Activated CD8-positive, alpha-beta T cell treated with anti-CD3 and anti-CD28 coated beads, Interleukin-2, amount 10 ng/mL, durations not matched to agents 7 days and 5 days (primary cell): ENCODE measurements at regions not wholly inside any gene's neighbourhood (a gene's known extent, or its start where the extent isn't known, plus 50 kb on each side); places are given as distances from the start of the nearest gene placed in this dataset.
"Not testable (repeated sequence)": the region's sequence is repeated elsewhere in the genome, so short reads cannot be mapped to it uniquely, and the experiment has no call there.

Experiments
- ATAC-seq: fragments of 150-1000 bp; cut with Tn5 transposase; one replicate; pipeline ENCODE4 v1.10.0; 2021; ENCODE audit warnings: moderate library complexity
- CTCF ChIA-PET: fragments of 350-600 bp; sonication (Branson Sonifier 250); formaldehyde crosslinking; loops from one replicate; lab custom pipeline; 2021; ENCODE audit warnings: antibody characterized with exemption; lab: Charles Lee
- POLR2A ChIA-PET: fragments of 350-600 bp; sonication (Branson Sonifier 250); formaldehyde crosslinking; loops from one replicate; lab custom pipeline; 2021; ENCODE audit warnings: antibody characterized with exemption; lab: Charles Lee
- DNase-seq: peaks from one replicate; pipeline ENCODE4 v3.0.0-alpha.2; 2020
- H3K27ac Mint-ChIP-seq: one replicate; pipeline ENCODE4 v1.8.0; 2021; ENCODE audit warnings: mild to moderate bottlenecking, mixed read lengths
- H3K27me3 Mint-ChIP-seq: one replicate; pipeline ENCODE4 v1.8.0; 2021; ENCODE audit warnings: low read depth, mixed read lengths
- H3K36me3 Mint-ChIP-seq: one replicate; pipeline ENCODE4 v1.8.0; 2021; ENCODE audit warnings: low read depth, mixed read lengths
- H3K4me1 Mint-ChIP-seq: one replicate; pipeline ENCODE4 v1.8.0; 2021; ENCODE audit warnings: low read depth, mixed read lengths
- H3K4me3 Mint-ChIP-seq: one replicate; pipeline ENCODE4 v1.8.0; 2021; ENCODE audit warnings: mild to moderate bottlenecking, mixed read lengths
- H3K9me3 Mint-ChIP-seq: one replicate; pipeline ENCODE4 v1.8.0; 2022; ENCODE audit warnings: mixed read lengths; ENCODE audit not compliant: insufficient read depth

DNA sequence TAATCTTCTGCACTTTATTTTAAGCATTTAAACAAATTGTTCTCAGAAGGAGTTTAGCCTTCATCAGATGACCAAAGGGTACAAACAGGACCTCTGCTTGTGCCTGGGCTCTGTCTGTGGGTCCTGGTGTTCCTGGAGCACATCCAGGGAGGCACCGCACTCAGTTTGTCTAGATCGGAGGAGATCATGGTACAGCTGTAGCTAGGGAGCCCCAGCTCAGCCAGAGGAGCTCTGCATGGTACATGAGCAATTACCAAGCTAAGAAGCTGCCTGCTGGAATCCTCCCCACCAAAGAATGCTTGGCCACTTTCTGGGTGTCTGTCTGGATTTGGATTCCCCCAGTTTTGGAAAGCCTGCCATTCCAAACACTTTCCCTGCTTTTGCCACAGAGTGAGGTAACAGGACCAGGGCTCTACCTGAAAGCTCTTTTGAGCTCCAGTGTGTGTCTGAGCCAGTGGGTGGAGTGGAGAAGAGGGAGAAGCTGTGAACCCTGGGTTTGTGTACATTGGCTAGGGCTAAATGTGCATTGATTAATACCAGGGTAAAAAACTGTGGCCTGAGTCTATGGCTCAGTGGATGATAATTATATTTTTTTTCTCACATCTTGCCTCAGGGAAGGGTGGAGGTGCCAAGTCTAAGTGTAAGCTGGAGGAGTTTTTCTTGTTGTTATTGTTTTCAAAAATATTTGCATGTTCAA lies 163.7 kb upstream of the IGF1 start:
- Mint-ChIP-seq H3K27me3 (no peaks in the 10 kb centered on the region), H3K4me3 (no peak overlapping the region), H3K36me3 (no peaks in the 10 kb centered on the region), H3K27ac (no peak overlapping the region), H3K4me1 (no peaks in the 10 kb centered on the region), H3K9me3 (no peaks in the 10 kb centered on the region)
- DNase-seq (no peak), ATAC-seq (no peak)
- ChIA-PET POLR2A (no interaction called here), CTCF (no interaction called here)

DNA sequence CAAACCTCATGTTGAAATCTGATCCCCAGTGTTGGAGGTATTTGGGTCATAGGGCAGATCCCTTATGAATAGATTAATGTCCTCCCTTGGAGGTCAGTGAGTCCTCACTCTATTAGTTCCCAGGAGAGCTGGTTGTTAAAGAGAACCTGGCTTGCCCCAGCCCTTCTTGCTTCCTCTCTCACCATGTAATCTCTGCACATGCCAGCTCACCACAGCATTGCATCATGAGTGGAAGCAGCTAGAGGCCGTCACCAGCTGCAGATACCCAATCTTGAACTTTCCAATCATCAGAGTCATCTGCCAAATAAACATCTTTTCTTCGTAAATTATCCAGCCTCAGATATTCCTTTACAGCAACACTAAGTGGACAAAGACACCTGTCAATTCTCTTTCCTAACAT lies 161.8 kb upstream of the IGF1 start:
- ChIA-PET POLR2A (no interaction called here), CTCF (interaction anchor here (0.6 to 0.8 kb wide), 2 partner anchors 27 to 700 kb away, joined by 3 read pairs; no protein-coding TSS in a partner anchor)
- ATAC-seq: no peak
- H3K27ac Mint-ChIP-seq: no peak overlapping the region
- no peak overlapping the region for H3K4me3 Mint-ChIP-seq
- peaks cover 3% of the 10 kb centered on the region for H3K9me3 Mint-ChIP-seq
- no peak for DNase-seq
- H3K27me3 Mint-ChIP-seq: no peaks in the 10 kb centered on the region
- no peaks in the 10 kb centered on the region for H3K36me3 Mint-ChIP-seq
- no peaks in the 10 kb centered on the region for H3K4me1 Mint-ChIP-seq

DNA sequence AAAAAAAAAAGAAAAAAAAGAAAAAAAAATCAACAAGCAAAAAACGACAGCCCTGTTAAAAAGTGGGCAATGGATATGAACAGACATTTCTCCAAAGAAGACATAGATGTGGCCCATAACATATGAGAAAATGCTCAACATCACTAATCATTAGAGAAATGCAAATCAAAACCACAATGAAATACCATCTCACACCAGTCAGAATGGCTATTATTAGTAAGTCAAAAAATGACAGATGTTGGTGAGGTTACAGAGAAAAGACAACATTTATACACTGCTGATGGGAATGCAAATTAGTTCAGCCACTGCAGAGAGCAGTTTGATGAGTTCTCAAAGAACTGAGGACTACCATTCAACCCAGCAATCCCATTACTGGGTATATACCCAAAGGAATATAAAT lies 160.3 kb upstream of the IGF1 start:
- H3K4me3 Mint-ChIP-seq, ATAC-seq, POLR2A ChIA-PET, H3K27me3 Mint-ChIP-seq, H3K4me1 Mint-ChIP-seq, DNase-seq, H3K27ac Mint-ChIP-seq, H3K9me3 Mint-ChIP-seq, H3K36me3 Mint-ChIP-seq: not testable (repeated sequence)
- CTCF ChIA-PET: interaction anchor here (1.0 kb wide), 1 partner anchor 129 kb away, joined by 3 read pairs; no protein-coding TSS in a partner anchor

DNA sequence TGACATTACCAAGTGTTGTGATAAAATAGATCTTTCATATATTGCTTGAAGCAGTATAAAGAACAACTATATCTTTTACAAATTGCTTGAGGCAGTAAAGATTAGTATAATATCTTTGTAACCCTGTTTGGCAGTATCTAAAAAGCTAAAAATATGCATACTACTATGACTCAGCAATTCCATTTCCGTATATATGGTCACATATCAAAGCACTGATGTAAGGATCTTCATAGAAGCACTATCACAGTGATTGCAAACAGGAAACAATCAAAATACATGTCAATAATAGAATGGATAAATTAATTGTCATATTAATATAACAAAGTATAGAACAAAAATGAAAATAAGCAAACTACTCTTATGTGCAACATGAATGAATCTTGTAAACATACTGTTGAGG lies 158.4 kb upstream of the IGF1 start:
- Mint-ChIP-seq H3K4me1 (no peaks in the 10 kb centered on the region), H3K27ac (no peak overlapping the region)
- no peak for ATAC-seq

DNA sequence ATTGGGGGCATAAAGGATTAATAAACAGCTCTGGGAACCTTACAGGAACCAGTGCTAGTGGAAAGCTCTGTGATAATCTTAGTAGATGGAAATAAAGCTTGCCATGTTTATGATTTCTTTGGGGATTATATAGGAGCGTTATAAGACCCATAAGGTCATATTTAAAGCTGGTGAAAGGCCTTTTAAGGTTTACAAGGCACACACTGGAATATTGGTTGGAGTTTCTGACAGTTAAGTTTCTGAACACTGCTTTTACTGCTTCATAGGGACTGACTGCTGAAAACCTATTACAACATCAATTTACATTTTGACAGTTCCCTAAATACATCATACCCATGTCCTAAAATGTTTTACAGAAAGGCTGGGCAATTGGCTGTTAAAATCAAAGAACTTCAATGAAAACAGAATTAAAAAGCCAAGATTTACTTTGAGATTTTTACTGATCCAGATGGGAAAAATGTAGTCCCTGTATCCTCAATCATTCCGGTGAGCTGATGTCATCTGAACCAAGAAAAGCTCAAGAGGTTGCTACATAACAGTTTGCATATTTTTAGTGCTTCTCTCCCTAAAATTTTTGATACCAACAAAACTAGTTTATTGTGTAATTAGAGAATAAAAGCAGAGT lies 153.7 kb upstream of the IGF1 start:
- Mint-ChIP-seq H3K9me3 (peaks cover 3% of the 10 kb centered on the region), H3K27me3 (no peaks in the 10 kb centered on the region), H3K4me1 (no peaks in the 10 kb centered on the region), H3K36me3 (no peaks in the 10 kb centered on the region), H3K27ac (no peak overlapping the region), H3K4me3 (no peak overlapping the region)
- ATAC-seq: no peak
- ChIA-PET POLR2A (no interaction called here), CTCF (interaction anchor here (0.9 kb wide), 1 partner anchor 334 kb away, joined by 3 read pairs; no protein-coding TSS in a partner anchor)
- DNase-seq: no peak

More for the DNA sequence above, 158.4 kb upstream of the IGF1 start:
- Mint-ChIP-seq H3K4me3 (no peak overlapping the region), H3K27me3 (no peaks in the 10 kb centered on the region), H3K36me3 (no peaks in the 10 kb centered on the region), H3K9me3 (peaks cover 3% of the 10 kb centered on the region)
- POLR2A ChIA-PET: no interaction called here
- no peak for DNase-seq
- CTCF ChIA-PET: no interaction called here

DNA sequence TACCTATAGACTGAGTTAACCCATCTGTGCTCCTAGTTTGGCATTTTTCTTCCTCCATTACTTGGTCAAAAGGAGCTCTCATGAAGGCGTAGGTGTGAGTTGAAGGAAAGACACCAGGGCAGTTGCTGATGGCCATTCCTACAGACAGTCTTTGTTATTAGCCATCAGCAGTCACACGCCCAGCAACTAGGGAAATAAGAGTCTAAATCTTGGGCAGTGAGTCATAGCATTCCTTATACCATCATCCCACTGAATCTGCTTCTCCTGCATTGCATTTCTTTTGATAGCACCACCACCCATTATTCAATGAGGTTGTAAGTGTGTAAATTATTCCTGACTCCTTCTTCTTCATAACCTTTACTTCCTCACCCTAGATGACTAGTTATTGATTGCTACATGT lies 150.9 kb upstream of the IGF1 start:
- POLR2A ChIA-PET: no interaction called here
- Mint-ChIP-seq H3K9me3 (peaks cover 9% of the 10 kb centered on the region), H3K36me3 (no peaks in the 10 kb centered on the region), H3K4me3 (no peak overlapping the region), H3K4me1 (no peaks in the 10 kb centered on the region), H3K27me3 (no peaks in the 10 kb centered on the region), H3K27ac (no peak overlapping the region)
- CTCF ChIA-PET: no interaction called here
- no peak for ATAC-seq
- no peak for DNase-seq

DNA sequence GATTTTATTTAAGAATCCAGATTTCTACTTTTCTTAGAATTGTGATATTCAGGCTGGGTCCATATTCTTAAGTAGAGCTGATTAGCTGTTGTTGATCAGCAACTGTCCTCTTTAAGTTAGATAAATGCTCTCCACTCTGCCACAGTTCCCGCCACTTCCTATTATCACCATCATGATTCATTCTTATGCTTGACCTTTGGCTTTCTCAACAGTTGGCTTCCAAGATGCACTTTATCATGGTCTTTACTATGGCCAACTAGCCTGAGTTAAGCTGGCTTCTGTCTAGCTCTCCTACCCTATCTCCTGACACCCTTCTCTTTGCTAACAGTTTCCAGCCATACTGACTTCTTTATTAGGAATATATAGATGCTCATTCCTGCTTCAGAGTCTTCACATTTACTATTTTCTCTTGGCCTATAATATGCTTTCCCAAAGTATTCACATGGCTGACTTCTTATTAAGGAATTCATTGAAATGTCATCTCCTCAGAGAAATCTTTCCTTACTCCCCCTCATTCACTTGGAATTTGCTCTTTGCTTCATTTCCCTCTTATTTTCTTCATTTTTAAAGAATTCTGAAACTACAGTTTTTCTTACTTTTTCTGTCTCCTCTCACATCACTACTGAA lies 149.0 kb upstream of the IGF1 start:
- Mint-ChIP-seq H3K27me3 (no peaks in the 10 kb centered on the region), H3K36me3 (no peaks in the 10 kb centered on the region), H3K4me3 (no peak overlapping the region), H3K4me1 (no peaks in the 10 kb centered on the region), H3K27ac (no peak overlapping the region), H3K9me3 (peaks cover 9% of the 10 kb centered on the region)
- POLR2A ChIA-PET: no interaction called here
- CTCF ChIA-PET: no interaction called here
- ATAC-seq (no peak), DNase-seq (no peak)

DNA sequence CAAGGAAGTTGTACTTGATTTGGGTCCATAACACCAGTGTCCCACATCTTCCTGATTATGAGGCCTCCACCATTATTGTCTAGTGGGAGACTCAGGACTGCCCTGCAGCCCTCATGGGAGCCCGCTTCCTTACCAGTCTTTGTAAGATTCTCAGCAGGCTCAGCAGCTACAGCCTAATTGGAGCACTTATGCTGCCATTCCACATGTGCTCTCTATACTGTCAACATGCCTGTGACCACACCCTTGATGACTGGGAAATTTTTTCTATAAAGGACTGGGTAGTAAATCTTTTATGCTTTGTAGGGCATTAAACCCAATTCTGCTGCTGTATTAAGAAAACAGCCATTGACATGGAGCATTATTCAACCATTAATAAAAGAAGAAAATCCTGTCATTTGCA lies 145.5 kb upstream of the IGF1 start:
- Mint-ChIP-seq H3K27me3 (peaks cover 2% of the 10 kb centered on the region), H3K4me3 (no peak overlapping the region), H3K4me1 (no peaks in the 10 kb centered on the region), H3K9me3 (peaks cover 9% of the 10 kb centered on the region), H3K36me3 (no peaks in the 10 kb centered on the region), H3K27ac (no peak overlapping the region)
- ATAC-seq (no peak), DNase-seq (no peak)
- ChIA-PET CTCF (no interaction called here), POLR2A (no interaction called here)

DNA sequence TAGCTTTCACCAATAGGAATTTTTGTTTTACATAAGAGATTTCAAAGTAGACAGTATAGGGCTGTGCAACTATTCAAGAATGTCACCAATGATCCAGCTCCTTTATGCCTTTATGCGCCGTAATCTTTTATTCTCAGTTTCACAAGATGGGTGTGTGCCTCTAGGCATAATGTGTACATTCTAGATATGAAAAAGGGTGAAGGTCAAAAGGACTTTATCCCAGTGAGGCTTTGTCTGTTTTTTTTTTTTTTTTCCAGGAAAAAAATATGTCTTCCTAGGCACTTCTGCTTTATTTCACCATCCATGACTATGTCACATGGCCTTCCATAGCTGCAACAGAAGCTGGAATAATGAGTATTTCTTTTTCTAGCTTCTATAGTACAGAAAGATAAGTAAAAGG lies 142.3 kb upstream of the IGF1 start:
- Mint-ChIP-seq H3K36me3 (no peaks in the 10 kb centered on the region), H3K4me1 (no peaks in the 10 kb centered on the region), H3K27me3 (peaks cover 2% of the 10 kb centered on the region), H3K4me3 (no peak overlapping the region), H3K9me3 (no peaks in the 10 kb centered on the region), H3K27ac (no peak overlapping the region)
- POLR2A ChIA-PET: no interaction called here
- no peak for ATAC-seq
- DNase-seq: no peak
- CTCF ChIA-PET: no interaction called here

DNA sequence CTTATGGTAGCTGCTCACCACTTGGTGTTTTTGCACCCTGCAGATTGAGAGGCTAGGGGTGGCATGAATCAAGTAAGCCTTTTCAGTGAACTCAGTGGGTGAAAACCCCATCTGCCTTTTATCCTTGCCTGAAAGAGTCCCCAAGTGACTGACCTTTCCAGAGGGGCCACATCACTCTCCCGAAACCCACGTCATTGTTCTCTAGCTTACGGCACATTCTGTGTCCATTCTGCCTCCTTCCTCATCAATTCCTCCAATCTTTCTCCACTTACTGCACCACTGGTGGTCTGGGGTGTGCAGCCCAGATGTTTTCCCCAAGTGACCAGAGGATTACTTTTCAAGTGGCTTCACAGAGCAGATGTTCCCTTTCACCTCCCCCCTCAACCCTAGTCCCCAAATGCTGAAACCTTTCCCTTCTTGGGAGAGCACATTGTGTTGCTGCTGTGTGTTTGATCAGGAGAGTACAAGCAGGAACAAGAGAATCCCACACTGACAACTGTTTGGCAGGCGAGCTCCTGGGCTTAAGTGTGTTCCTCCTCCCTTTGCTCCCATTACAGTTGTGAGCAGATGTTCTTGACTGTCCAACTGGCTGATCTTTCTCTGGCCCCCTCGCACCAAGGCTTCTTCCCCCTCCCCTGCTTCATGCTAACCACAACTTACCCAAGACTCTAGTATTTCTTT lies 138.0 kb upstream of the IGF1 start:
- Mint-ChIP-seq H3K4me1 (no peaks in the 10 kb centered on the region), H3K36me3 (no peaks in the 10 kb centered on the region), H3K27me3 (peaks cover 2% of the 10 kb centered on the region), H3K4me3 (no peak overlapping the region), H3K27ac (no peak overlapping the region), H3K9me3 (no peaks in the 10 kb centered on the region)
- DNase-seq (no peak), ATAC-seq (no peak)
- CTCF ChIA-PET: no interaction called here
- POLR2A ChIA-PET: no interaction called here

DNA sequence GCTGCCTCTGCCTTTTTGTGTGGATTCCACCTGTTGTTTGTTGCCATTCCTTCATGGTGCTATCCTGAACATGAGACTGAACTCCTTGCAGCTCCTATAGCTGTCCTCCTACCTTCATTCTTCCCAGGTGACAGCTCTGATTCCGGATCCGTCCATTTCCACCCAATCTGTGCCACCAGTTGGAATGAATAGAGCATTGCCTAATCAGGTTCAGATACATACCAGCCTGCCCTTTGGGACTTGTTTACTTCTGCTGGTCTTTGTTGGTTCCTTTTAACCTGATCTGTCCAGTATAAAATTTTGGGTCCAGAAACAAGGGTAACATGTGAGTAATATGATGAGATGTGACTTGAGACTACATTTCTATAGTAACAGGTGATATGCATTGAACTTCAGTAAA lies 136.3 kb upstream of the IGF1 start:
- ATAC-seq (no peak), DNase-seq (no peak)
- ChIA-PET POLR2A (no interaction called here), CTCF (no interaction called here)
- H3K9me3 Mint-ChIP-seq: no peaks in the 10 kb centered on the region
- no peak overlapping the region for H3K27ac Mint-ChIP-seq
- no peaks in the 10 kb centered on the region for H3K4me1 Mint-ChIP-seq
- no peak overlapping the region for H3K4me3 Mint-ChIP-seq
- H3K27me3 Mint-ChIP-seq: no peaks in the 10 kb centered on the region
- H3K36me3 Mint-ChIP-seq: no peaks in the 10 kb centered on the region

DNA sequence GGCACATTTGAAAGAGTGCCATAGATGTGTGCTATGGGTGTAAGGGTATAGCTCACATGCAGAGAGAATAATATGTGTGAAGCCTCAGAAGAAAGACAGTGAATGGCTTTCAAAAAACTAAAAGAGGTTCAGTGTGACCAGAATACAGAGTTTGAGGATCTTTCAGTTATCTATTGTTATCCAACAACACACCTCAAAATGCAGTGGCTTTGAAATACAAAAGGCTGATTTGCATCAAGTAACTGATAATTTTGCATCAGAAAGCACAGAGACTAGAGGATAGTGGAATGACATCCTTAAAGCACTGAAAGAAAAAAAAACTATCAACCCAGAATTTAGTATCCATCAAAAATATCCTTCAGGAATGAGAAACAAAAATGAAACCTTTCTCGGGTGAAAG lies 131.6 kb upstream of the IGF1 start:
- Mint-ChIP-seq H3K36me3 (no peaks in the 10 kb centered on the region), H3K4me3 (no peak overlapping the region), H3K4me1 (no peaks in the 10 kb centered on the region), H3K9me3 (no peaks in the 10 kb centered on the region), H3K27me3 (no peaks in the 10 kb centered on the region), H3K27ac (no peak overlapping the region)
- POLR2A ChIA-PET: no interaction called here
- CTCF ChIA-PET: no interaction called here
- DNase-seq (no peak), ATAC-seq (no peak)
